Kidney epithelial cell (primary cell): ENCODE measurements at regions not wholly inside any gene's neighbourhood (a gene's known extent, or its start where the extent isn't known, plus 50 kb on each side); places are given as distances from the start of the nearest gene placed in this dataset.

ENCODE experiments used
- DNase-seq: peaks from one replicate; pipeline ENCODE4 v3.0.0-alpha.2; 2010; ENCODE audit warnings: low read depth
- H3K27me3 ChIP-seq: 2 replicates; pipeline ENCODE4 v1.6.0; 2011; ENCODE audit warnings: low read length; ENCODE audit not compliant: control insufficient read depth, insufficient read depth
- H3K36me3 ChIP-seq: 2 replicates; pipeline ENCODE4 v1.5.1; 2011; ENCODE audit warnings: low read length; ENCODE audit not compliant: control insufficient read depth, insufficient read depth
- H3K4me3 ChIP-seq: 2 replicates; pipeline ENCODE4 v1.5.1; 2011; ENCODE audit warnings: low read depth, mild to moderate bottlenecking, control low read depth, low read length
- TF ChIP-seq, protein P1 (sequence below): IDR thresholded peaks from 2 replicates; pipeline ENCODE4 v1.5.1; 2011; ENCODE audit warnings: mild to moderate bottlenecking, moderate library complexity, low read length, control low read depth, inconsistent platforms; ENCODE audit not compliant: insufficient read depth, poor library complexity, severe bottlenecking

DNA sequence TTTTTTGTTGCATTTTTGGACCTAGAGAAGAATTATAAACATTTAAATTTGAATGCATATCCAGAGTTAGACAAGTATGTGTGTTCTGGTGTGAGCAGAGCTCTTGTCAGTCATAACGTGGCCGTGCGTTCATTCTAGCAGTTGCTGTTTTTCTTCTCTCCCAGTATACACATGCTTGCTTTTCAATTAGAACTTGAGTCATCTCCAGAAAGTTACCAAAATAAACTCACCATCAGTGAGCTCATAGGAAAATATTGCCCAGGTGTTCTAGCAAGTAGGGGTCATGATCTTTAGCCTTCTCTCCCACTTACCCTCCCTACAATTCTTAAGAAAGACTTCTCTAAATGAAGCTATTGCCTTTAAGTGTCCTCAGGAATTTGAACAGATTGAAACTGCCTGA lies 247.5 kb upstream of the TUT7 start:
- H3K36me3 ChIP-seq = no peaks in the 10 kb centered on the region
- H3K27me3 ChIP-seq = no peaks in the 10 kb centered on the region
- TF ChIP-seq, protein P1, sequence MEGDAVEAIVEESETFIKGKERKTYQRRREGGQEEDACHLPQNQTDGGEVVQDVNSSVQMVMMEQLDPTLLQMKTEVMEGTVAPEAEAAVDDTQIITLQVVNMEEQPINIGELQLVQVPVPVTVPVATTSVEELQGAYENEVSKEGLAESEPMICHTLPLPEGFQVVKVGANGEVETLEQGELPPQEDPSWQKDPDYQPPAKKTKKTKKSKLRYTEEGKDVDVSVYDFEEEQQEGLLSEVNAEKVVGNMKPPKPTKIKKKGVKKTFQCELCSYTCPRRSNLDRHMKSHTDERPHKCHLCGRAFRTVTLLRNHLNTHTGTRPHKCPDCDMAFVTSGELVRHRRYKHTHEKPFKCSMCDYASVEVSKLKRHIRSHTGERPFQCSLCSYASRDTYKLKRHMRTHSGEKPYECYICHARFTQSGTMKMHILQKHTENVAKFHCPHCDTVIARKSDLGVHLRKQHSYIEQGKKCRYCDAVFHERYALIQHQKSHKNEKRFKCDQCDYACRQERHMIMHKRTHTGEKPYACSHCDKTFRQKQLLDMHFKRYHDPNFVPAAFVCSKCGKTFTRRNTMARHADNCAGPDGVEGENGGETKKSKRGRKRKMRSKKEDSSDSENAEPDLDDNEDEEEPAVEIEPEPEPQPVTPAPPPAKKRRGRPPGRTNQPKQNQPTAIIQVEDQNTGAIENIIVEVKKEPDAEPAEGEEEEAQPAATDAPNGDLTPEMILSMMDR = no peak
- DNase-seq = no peak
- H3K4me3 ChIP-seq = no peak overlapping the region

DNA sequence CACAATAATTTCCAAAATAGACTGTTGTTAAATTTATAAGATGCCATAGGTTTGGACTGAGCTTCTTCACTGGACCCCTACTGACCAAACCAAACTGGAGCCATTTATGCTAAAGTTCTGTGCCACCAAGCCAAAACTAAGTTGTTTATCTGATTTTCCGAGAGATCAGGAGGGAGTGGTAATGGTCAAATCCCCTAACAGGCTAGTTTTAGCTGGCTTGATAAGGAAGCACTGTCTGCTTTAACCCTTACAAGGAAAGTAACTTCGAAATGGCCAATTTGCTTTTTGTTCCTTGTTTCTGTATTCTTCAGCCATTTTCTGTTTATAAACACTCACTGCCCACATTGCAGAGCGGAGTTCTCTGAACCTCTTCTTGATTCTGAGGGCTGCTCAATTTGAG lies 246.8 kb upstream of the TUT7 start:
- no peak for DNase-seq

DNA sequence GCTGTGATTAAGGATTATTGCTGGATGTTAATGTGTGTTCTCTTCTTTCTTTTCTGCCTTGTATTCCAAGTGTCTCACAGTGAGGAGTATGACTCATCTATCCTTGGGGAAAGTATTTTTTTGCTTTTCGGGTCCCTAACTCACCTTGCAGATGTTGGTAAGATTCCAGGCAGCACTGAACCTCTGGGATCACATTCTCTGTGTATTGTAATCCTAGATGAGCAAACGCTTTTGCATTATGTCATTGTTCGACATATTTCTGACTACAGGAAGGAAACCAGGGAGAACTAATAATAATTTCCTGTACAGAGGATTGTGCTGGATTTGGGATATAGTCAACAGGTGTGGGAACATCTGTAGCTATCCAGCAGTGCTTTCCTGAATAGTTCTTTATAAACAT lies 246.1 kb upstream of the TUT7 start:
- no peak for DNase-seq
- H3K4me3 ChIP-seq = no peak overlapping the region
- H3K36me3 ChIP-seq = no peaks in the 10 kb centered on the region
- TF ChIP-seq, protein P1 = no peak
- no peaks in the 10 kb centered on the region for H3K27me3 ChIP-seq

More for the DNA sequence above, 246.8 kb upstream of the TUT7 start:
- TF ChIP-seq, protein P1 = no peak
- Histone ChIP-seq H3K27me3 (no peaks in the 10 kb centered on the region), H3K36me3 (no peaks in the 10 kb centered on the region), H3K4me3 (no peak overlapping the region)

DNA sequence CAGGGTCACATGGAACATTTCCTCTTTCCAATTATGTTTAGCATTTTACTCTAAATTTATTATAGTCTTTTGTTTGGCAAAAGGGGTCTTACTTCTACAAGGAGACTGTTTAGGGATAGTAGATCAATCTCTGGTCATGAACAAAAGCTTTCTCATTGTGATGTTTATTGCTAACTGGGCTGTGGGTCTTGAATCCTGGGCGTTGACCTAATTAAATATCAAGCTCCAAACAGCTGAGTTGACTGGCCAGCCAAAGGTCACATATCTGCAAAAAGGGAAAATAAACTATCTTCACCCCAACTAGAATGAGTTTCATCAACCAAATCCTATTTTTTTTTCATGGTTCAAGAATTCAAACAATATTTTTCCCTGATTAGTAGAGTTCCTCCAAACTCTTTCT lies 245.4 kb upstream of the TUT7 start:
- DNase-seq = no peak
- no peak overlapping the region for H3K4me3 ChIP-seq
- no peaks in the 10 kb centered on the region for H3K27me3 ChIP-seq
- TF ChIP-seq, protein P1 = no peak
- no peaks in the 10 kb centered on the region for H3K36me3 ChIP-seq

DNA sequence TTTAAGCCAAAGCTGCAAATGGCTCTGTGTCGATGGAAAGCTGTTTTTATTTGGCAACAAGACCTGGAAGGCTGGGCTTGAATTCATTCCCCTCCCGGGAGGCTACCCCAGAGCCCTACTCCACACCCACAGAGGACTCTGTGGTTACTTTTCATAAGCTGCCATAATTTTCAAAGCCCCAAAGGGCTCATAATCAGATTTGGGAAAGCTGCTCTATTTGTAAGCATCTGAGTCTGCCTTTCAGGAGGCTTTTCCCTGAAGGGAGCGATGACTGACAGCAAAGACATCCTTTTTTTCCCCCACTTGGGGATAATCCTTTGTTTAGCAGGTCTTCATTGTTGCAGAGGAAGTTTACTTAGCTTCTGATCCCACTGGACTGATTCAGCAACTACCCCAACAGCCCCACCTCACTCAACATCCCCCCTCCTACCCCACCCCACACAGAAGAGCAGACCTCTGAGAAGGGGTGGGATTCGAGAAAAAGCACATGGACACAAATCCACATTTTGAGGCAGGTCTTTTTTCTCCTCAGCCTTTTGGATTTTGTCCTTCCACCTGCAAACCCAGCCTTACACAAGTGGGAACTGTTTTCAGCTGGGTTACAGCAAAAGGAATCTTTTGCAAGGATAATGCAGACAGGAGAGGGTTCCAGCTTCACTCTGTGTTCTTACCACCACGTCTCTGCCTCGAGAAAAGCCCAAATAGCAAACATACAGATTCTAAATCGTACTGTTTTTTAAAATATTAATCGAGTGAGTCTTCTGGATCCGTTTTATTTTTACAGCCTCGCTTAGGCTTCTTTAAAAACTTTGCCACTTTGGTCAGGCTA lies 244.4 kb upstream of the TUT7 start:
- Histone ChIP-seq H3K27me3 (no peaks in the 10 kb centered on the region), H3K4me3 (no peak overlapping the region), H3K36me3 (no peaks in the 10 kb centered on the region)
- DNase-seq = no peak
- TF ChIP-seq, protein P1 = no peak

DNA sequence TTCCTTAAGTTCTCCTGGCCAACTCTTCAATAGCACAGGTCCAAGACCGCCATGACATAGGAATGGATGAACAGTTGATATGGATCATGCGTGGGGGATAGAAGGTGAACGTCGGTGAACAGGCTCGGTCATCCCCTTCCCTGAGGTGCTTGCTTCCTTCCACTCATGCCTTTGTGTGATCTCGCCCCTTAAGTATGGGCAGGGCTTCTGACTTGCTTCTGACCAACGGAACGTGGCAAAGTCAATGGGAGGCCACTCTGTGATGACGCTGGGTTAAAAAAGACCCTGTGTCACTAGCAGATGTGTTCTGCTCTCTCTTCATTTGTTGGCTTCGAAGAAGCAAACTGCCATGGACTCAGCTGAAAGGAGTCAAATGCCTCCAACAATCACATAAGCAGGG lies 240.5 kb upstream of the TUT7 start:
- DNase-seq = no peak
- Histone ChIP-seq H3K27me3 (no peaks in the 10 kb centered on the region), H3K36me3 (no peaks in the 10 kb centered on the region), H3K4me3 (no peak overlapping the region)
- TF ChIP-seq, protein P1 = no peak
